Sigmoid colon (tissue), 6 donors: ENCODE measurements at regions not wholly inside any gene's neighbourhood (a gene's known extent, or its start where the extent isn't known, plus 50 kb on each side); places are given as distances from the start of the nearest gene placed in this dataset.

ENCODE experiments used
- DNase-seq: peaks from one replicate; pipeline ENCODE4 v3.0.0-alpha.2; 2019
- H3K27ac ChIP-seq, 4 donors: fragments of 200-600 bp; sonication (generic); one replicate each; pipeline ENCODE4 v1.5.1; 2016 to 2019; ENCODE audit warnings: mild to moderate bottlenecking in 1 of 4
- H3K27me3 ChIP-seq, 3 donors: fragments of 200-600 bp; sonication (generic); one replicate each; pipeline ENCODE4 v1.5.1; 2019; ENCODE audit warnings: mild to moderate bottlenecking in 1 of 3
- H3K36me3 ChIP-seq, 4 donors: fragments of 200-600 bp; sonication (generic); one replicate each; pipeline ENCODE4 v1.5.1; 2016 to 2019
- H3K4me1 ChIP-seq, 4 donors: fragments of 200-600 bp; sonication (generic); one replicate each; pipeline ENCODE4 v1.5.1; 2017 to 2019
- H3K4me3 ChIP-seq, 4 donors: fragments of 200-600 bp; sonication (generic); one replicate each; pipeline ENCODE4 v1.5.1; 2017 to 2019; ENCODE audit warnings: mild to moderate bottlenecking in 2 of 4, moderate library complexity in 1 of 4
- H3K9me3 ChIP-seq, 4 donors: fragments of 200-600 bp in 3 of 4; sonication (generic) in 3 of 4; one replicate each; pipeline versions ENCODE4 v1.5.1 to v1.6.1; 2013 to 2019
- EP300 ChIP-seq, 4 donors: sonication (generic); formaldehyde crosslinking; IDR thresholded peaks; one replicate each; pipeline ENCODE4 v1.6.1; 2017; ENCODE audit warnings: antibody characterized with exemption in 4 of 4
- POLR2A ChIP-seq, 2 donors: fragments of 450-650 bp; IDR thresholded peaks; one replicate each; pipeline ENCODE4 v1.6.1; 2016; ENCODE audit warnings: antibody characterized with exemption in 2 of 2, mild to moderate bottlenecking in 2 of 2, moderate library complexity in 2 of 2
- POLR2AphosphoS5 ChIP-seq, 4 donors: sonication (generic); formaldehyde crosslinking; IDR thresholded peaks; one replicate each; pipeline ENCODE4 v1.6.1; 2017; ENCODE audit warnings: antibody characterized with exemption in 4 of 4
- WGBS, 2 donors: extraction: QIAGEN DNeasy Blood & Tissue Kit; methylation state at CpG; one replicate each; pipeline ENCODE4 v1.1.7; 2013; 5-methylcytosine and 5-hydroxymethylcytosine counted together
- intact Hi-C: fragments of 100-400 bp; cut with DNase I; formaldehyde crosslinking; loops from one replicate; pipeline ENCODE4 v1.15.1; 2023
- TF ChIP-seq, protein P1 (sequence below), 4 experiments: fragments of 450-650 bp in 3 of 4; fragments of 200-600 bp in 1 of 4; IDR thresholded peaks; one replicate each; pipeline ENCODE4 v1.5.1; 2016 to 2019; ENCODE audit warnings: antibody characterized with exemption in 4 of 4, mild to moderate bottlenecking in 3 of 4, moderate library complexity in 2 of 4
- donor health status: healthy with polysubstance abuse.
- donor health status: healthy.

DNA sequence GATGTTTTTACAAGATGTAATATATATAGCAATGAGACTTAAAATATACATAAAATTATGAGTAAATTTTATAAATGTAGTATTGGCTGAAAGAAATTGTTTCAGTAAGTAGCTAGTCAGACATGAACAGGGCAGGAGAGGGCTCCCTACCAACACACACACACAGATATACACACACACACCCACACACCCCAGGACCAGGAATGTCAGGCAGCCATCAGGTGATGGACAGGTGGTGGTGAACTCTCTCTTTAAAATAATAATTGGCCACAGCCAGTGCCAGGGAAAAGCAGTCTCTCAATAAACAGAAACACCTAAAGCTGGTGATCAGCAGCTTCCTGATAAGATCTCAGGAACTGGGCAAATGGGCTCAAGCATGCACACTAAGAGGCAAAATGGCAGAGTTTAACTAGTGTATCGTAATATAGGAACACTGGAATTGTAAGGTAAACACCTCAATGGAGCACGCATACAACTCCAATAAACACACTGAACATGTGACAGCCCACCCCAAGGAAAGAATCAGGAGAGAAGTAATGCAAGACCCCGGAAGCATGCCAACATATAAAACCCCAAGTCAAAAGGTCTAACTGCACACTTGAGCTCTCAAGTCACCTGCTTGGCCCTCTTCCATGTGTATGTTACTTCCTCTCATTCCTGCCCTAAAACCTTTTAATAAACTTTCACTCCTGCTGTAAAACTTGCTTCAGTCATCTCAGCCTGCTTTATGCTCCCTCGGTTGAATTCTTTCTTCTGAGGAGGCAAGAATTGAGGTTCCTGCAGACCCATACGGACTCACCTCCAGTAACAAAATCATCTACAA, 1034.1 kb upstream of the SEMA6D start:
- peaks cover 0 to 8% (median 0%) of the 10 kb centered on the region in 4 donors for H3K4me1 ChIP-seq
- H3K4me3 ChIP-seq = no peak overlapping the region
- H3K27me3 ChIP-seq = no peaks in the 10 kb centered on the region
- WGBS, 2 donors = 15 to 63% methylated on average over 5 of the region's 5 CpGs
- intact Hi-C loops = no loop called here
- no peaks in the 10 kb centered on the region for H3K9me3 ChIP-seq
- DNase-seq = no peak
- TF ChIP-seq POLR2AphosphoS5 (IDR thresholded peaks at IDR 0.05) (no peak), EP300 (IDR thresholded peaks at IDR 0.05) (no peak), POLR2A (IDR thresholded peaks at IDR 0.05) (no peak)
- TF ChIP-seq, protein P1, sequence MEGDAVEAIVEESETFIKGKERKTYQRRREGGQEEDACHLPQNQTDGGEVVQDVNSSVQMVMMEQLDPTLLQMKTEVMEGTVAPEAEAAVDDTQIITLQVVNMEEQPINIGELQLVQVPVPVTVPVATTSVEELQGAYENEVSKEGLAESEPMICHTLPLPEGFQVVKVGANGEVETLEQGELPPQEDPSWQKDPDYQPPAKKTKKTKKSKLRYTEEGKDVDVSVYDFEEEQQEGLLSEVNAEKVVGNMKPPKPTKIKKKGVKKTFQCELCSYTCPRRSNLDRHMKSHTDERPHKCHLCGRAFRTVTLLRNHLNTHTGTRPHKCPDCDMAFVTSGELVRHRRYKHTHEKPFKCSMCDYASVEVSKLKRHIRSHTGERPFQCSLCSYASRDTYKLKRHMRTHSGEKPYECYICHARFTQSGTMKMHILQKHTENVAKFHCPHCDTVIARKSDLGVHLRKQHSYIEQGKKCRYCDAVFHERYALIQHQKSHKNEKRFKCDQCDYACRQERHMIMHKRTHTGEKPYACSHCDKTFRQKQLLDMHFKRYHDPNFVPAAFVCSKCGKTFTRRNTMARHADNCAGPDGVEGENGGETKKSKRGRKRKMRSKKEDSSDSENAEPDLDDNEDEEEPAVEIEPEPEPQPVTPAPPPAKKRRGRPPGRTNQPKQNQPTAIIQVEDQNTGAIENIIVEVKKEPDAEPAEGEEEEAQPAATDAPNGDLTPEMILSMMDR (IDR thresholded peaks at IDR 0.05) = no peak
- H3K36me3 ChIP-seq = no peaks in the 10 kb centered on the region
- H3K27ac ChIP-seq = no peak overlapping the region

DNA sequence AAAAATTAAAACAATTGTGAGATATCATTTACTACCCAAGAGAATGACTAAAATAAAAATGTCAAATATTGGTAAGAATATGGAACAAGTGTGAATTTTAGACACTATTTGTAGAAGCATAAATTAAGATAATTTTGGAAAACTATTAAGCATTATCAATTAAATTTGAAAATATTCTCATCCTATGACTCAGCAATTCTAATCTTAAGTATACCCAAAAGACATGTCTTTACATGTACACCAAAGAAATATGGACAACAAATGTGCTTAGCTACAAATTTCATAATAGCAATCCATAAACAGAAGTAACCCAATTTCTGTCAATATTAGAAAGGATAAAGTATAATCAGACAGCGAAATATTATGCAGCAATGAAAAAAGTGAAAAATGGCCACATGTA, 1032.2 kb upstream of the SEMA6D start:
- WGBS, 2 donors = 0 to 96% methylated on average over 1 of the region's 1 CpG
- TF ChIP-seq, protein P1 (IDR thresholded peaks at IDR 0.05) = no peak
- TF ChIP-seq EP300 (IDR thresholded peaks at IDR 0.05) (no peak), POLR2A (IDR thresholded peaks at IDR 0.05) (no peak), POLR2AphosphoS5 (IDR thresholded peaks at IDR 0.05) (no peak)
- H3K9me3 ChIP-seq = no peaks in the 10 kb centered on the region
- H3K4me1 ChIP-seq = peaks cover 0 to 8% (median 0%) of the 10 kb centered on the region in 4 donors
- no peak overlapping the region for H3K4me3 ChIP-seq
- no peaks in the 10 kb centered on the region for H3K36me3 ChIP-seq
- no peak overlapping the region for H3K27ac ChIP-seq
- H3K27me3 ChIP-seq = no peaks in the 10 kb centered on the region
- DNase-seq = no peak
- intact Hi-C loops = no loop called here

DNA sequence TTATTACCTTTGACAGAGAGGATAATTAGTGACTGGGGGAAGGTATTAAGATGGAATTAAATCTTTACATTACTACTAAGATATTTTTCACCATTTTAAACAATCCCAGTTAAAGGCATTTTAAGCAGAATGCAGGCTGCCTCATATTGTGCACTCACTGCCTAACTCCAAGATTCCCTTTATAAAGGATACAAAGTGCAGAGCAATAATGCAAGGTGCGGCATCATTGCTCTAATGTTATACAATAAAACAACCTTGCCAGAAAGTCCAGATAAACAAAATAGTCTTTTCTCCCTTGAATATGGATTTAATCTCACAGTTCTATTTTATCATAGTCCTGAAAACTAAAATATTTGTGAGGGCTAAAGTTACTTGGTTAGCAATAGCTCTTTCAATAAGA, 1031.6 kb upstream of the SEMA6D start:
- Histone ChIP-seq H3K36me3 (no peaks in the 10 kb centered on the region), H3K4me3 (no peak overlapping the region), H3K9me3 (no peaks in the 10 kb centered on the region), H3K27ac (no peak overlapping the region), H3K4me1 (peaks cover 0 to 8% (median 0%) of the 10 kb centered on the region in 4 donors), H3K27me3 (no peaks in the 10 kb centered on the region)
- TF ChIP-seq POLR2AphosphoS5 (IDR thresholded peaks at IDR 0.05) (no peak), EP300 (IDR thresholded peaks at IDR 0.05) (no peak), POLR2A (IDR thresholded peaks at IDR 0.05) (no peak)
- TF ChIP-seq, protein P1 (IDR thresholded peaks at IDR 0.05) = no peak
- WGBS, 2 donors = 21 to 77% methylated on average over 1 of the region's 1 CpG
- intact Hi-C loops = no loop called here
- no peak for DNase-seq

DNA sequence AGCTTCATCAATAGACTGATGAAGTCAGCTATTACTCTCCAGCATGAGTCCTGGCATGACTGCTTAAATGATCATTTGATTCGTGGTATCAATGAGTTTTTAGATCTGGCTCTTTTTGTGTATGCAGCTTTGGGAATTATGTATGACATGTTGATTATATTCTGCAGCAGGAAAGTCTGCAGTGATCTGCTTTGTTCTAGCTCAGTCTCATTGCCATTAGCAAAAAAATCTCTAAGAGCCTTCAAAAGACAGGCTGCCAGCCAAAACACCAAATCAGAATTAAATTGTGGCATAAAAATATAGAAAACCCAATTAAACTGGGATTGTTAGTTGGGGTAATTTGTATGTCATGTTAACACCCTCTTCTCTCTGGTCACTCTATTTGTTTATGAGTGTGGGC, 1021.0 kb upstream of the SEMA6D start:
- Histone ChIP-seq H3K9me3 (no peaks in the 10 kb centered on the region), H3K4me3 (no peak overlapping the region), H3K36me3 (no peaks in the 10 kb centered on the region), H3K4me1 (peaks cover 0 to 15% (median 4%) of the 10 kb centered on the region in 4 donors), H3K27ac (no peak overlapping the region), H3K27me3 (no peaks in the 10 kb centered on the region)
- no peak for TF ChIP-seq EP300 (IDR thresholded peaks at IDR 0.05)
- TF ChIP-seq POLR2A (IDR thresholded peaks at IDR 0.05) = no peak
- TF ChIP-seq POLR2AphosphoS5 (IDR thresholded peaks at IDR 0.05) = no peak
- TF ChIP-seq, protein P1 (IDR thresholded peaks at IDR 0.05) = no peak
- intact Hi-C loops = no loop called here
- DNase-seq = no peak
- 41 to 68% methylated on average over 1 of the region's 1 CpG for WGBS, 2 donors
